Transverse colon (tissue), 4 donors: ENCODE measurements at regions not wholly inside any gene's neighbourhood (a gene's known extent, or its start where the extent isn't known, plus 50 kb on each side); places are given as distances from the start of the nearest gene placed in this dataset.
"Not testable (repeated sequence)": the region's sequence is repeated elsewhere in the genome, so short reads cannot be mapped to it uniquely, and the experiment has no call there.

Experiments
- CTCF ChIP-seq, 5 experiments: fragments of 200-600 bp in 3 of 5; fragments of 450-650 bp in 2 of 5; sonication (generic) in 3 of 5; IDR thresholded peaks; 1 replicate in 2 of 5; 2 replicates in 3 of 5; pipeline ENCODE4 v1.5.1; 2016 to 2017; ENCODE audit warnings: antibody characterized with exemption in 5 of 5, inconsistent platforms in 3 of 5, mild to moderate bottlenecking in 2 of 5, moderate library complexity in 1 of 5
- EP300 ChIP-seq: sonication (generic); formaldehyde crosslinking; IDR thresholded peaks from one replicate; pipeline ENCODE4 v1.6.1; 2017; ENCODE audit warnings: antibody characterized with exemption, low read depth
- POLR2A ChIP-seq: fragments of 450-650 bp; IDR thresholded peaks from one replicate; pipeline ENCODE4 v1.6.1; 2016; ENCODE audit warnings: antibody characterized with exemption, mild to moderate bottlenecking, moderate library complexity
- POLR2AphosphoS5 ChIP-seq, 3 donors: sonication (generic); formaldehyde crosslinking; IDR thresholded peaks; one replicate each; pipeline ENCODE4 v1.6.1; 2016; ENCODE audit warnings: antibody characterized with exemption in 3 of 3

GRCh38 chr15:35700091-35700593 is 154.2 kb upstream of the DPH6 start:
- not testable (repeated sequence) for TF ChIP-seq CTCF (IDR thresholded peaks at IDR 0.05); POLR2A; EP300; POLR2AphosphoS5 (IDR thresholded peaks at IDR 0.05)
